ENCODE measurements at regions not wholly inside any gene's neighbourhood (a gene's known extent, or its start where the extent isn't known, plus 50 kb on each side); places are given as distances from the start of the nearest gene placed in this dataset.

- H4K91ac ChIP-seq (ENCODE audit: insufficient read length, low read depth, low read length), result no peak overlapping the region
- no peak overlapping the region for H2AK5ac ChIP-seq (ENCODE audit: insufficient read length, low read length)
- no peak overlapping the region for H3T11ph ChIP-seq (ENCODE audit: low read length)
- H3K79me1 ChIP-seq (ENCODE audit: insufficient read depth, low read depth, low read length, poor library complexity, severe bottlenecking), result no peaks in the 10 kb centered on the region
- no peak overlapping the region for H4K8ac ChIP-seq (replicated peaks; ENCODE audit: insufficient read length, low read depth, low read length)
- H3K23ac ChIP-seq (ENCODE audit: insufficient read length, low read depth, low read length), result no peak overlapping the region
- H2BK120ac ChIP-seq (ENCODE audit: low read depth, low read length, poor library complexity, severe bottlenecking), result no peak overlapping the region
- no peaks in the 10 kb centered on the region for H3K79me2 ChIP-seq (ENCODE audit: insufficient read depth, low read length)
- no peak overlapping the region for H2BK15ac ChIP-seq (ENCODE audit: low read depth, low read length)
- no peak overlapping the region for H3K9ac ChIP-seq (ENCODE audit: extremely low read depth, insufficient read length, low read length)
- no peaks in the 10 kb centered on the region for H3K4me1 Mint-ChIP-seq
- no peak overlapping the region for H2BK5ac ChIP-seq (ENCODE audit: insufficient read length, low read length)
- no peak overlapping the region for H2BK12ac ChIP-seq (ENCODE audit: insufficient read length, low read depth, low read length)
- H4K20me1 ChIP-seq (ENCODE audit: control insufficient read depth, insufficient read depth, insufficient read length), result no peaks in the 10 kb centered on the region
- H3K4ac ChIP-seq (ENCODE audit: low read depth, low read length), result no peak overlapping the region
- H3K4me1 ChIP-seq (ENCODE audit: insufficient read depth, low read length), result no peaks in the 10 kb centered on the region
- no peak overlapping the region for H2AFZ ChIP-seq (ENCODE audit: low read length)
- peaks cover 90% of the 10 kb centered on the region for H3K9me3 ChIP-seq (ENCODE audit: control insufficient read depth, low read depth, low read length)
- WGBS (ENCODE audit: extremely low coverage, insufficient read length, low lambda C conversion rate), result no CpG with 5 or more reads among the region's 25 CpGs
- H3K4me3 Mint-ChIP-seq, result no peak overlapping the region
- H4K5ac ChIP-seq (ENCODE audit: insufficient read length, low read depth, low read length), result no peak overlapping the region
- no peaks in the 10 kb centered on the region for H3K23me2 ChIP-seq (ENCODE audit: insufficient read length, low read depth, low read length, poor library complexity, severe bottlenecking)
- no peaks in the 10 kb centered on the region for H3K27me3 ChIP-seq (ENCODE audit: insufficient read depth, low read length)
- H3K27me3 Mint-ChIP-seq (ENCODE audit: low read depth), result peaks cover 2% of the 10 kb centered on the region; the same call in 1 of the 2 replicates
- H3K9me3 Mint-ChIP-seq, result peaks cover 96 to 100% of the 10 kb centered on the region in 2 experiments
- no peak overlapping the region for H3K27ac Mint-ChIP-seq
- H3K56ac ChIP-seq (ENCODE audit: insufficient read length, low read depth, low read length), result no peak overlapping the region
- DNase-seq, result no peak
- no peak for TF ChIP-seq CTCF (conservative IDR thresholded peaks at IDR 0.05)
- H3K14ac ChIP-seq (ENCODE audit: insufficient read depth, low read length), result no peak overlapping the region
- H3K4me2 ChIP-seq (ENCODE audit: insufficient read depth, insufficient read length, low read length), result no peak overlapping the region
- H3K27ac ChIP-seq (ENCODE audit: insufficient read length, low read depth, low read length), result no peak overlapping the region
- no peak overlapping the region for H3K18ac ChIP-seq (ENCODE audit: insufficient read length, low read depth, low read length)
- H2BK20ac ChIP-seq (ENCODE audit: low read depth, low read length, poor library complexity, severe bottlenecking), result no peak overlapping the region
- H3K36me3 Mint-ChIP-seq (ENCODE audit: insufficient read depth in 1 of 3, low read depth in 3 of 3), result peaks cover 6 to 10% (median 7%) of the 10 kb centered on the region in 3 experiments; a peak in 5 of 7 replicates
Observed at GRCh38 chr12:34373926-34374325, 351.6 kb downstream of the ALG10 start.

Data from H9 (cell line).